SK-N-DZ (cell line): ENCODE measurements at regions not wholly inside any gene's neighbourhood (a gene's known extent, or its start where the extent isn't known, plus 50 kb on each side); places are given as distances from the start of the nearest gene placed in this dataset.

ENCODE experiments used
- DNase-seq: peaks from one replicate; pipeline ENCODE4 v3.0.0-alpha.2; 2015; ENCODE audit warnings: low spot score

- DNase-seq = no peak
Measured at GRCh38 chr10:52682766-52683165, 89.8 kb downstream of the MBL2 start.

- DNase-seq = no peak
Measured at GRCh38 chr10:52683776-52684175, 88.8 kb downstream of the MBL2 start.

- no peak for DNase-seq
Measured at GRCh38 chr10:52688899-52689298, 83.7 kb downstream of the MBL2 start.

- no peak for DNase-seq
Measured at GRCh38 chr10:52696232-52696631, 76.4 kb downstream of the MBL2 start.

GRCh38 chr10:52701647-52702046 lies 70.9 kb downstream of the MBL2 start:
- no peak for DNase-seq

GRCh38 chr10:52703451-52703850 lies 69.1 kb downstream of the MBL2 start:
- DNase-seq = no peak

GRCh38 chr10:52703898-52704297 lies 68.7 kb downstream of the MBL2 start:
- peak; percentile 58 for DNase-seq

- no peak for DNase-seq
Measured at GRCh38 chr10:52706332-52707070, 66.1 kb downstream of the MBL2 start.
